ENCODE measurements at regions not wholly inside any gene's neighbourhood (a gene's known extent, or its start where the extent isn't known, plus 50 kb on each side); places are given as distances from the start of the nearest gene placed in this dataset.

DNA sequence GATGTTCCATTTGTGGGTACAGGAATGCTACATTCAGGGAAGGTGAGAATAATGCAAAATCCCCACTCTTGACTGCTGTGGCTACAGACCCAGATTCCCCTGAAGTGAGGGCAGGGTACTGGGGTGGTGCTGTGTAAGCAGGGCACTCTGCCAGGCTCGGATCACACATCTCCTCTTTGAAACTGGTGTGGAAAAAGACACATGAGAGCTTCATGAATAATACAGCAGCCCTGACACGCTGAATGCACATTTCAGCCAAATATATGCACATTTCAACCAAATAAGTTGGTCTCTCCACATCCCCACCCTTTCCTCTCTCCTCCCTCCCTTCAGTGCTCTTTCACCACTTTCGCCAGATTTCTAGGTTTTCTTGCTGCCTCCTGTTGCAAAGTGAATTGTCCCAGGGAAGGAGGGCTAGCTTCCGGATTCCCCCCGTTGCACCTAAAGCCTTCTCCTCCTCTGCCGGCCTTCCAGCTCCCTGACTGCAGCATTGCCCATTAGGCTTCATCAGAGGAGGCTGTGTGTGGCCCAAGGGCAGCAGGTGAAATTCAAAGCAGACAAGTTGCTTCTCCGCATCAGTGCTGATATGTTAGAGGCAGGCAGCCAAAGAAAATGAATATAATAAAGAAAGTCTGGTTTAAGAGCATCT is 118.2 kb upstream of the TMCC3 start:
- TF ChIP-seq YY1 (IDR thresholded peaks at IDR 0.05; ENCODE audit: insufficient read depth, insufficient replicate concordance, low read depth, low read length) (no peak), ZNF34 (CRISPR knock-in tag; IDR thresholded peaks at IDR 0.05; ENCODE audit: borderline replicate concordance) (no peak), ZNF549 (CRISPR knock-in tag; IDR thresholded peaks at IDR 0.05) (no peak), MYNN (CRISPR knock-in tag; IDR thresholded peaks at IDR 0.05; ENCODE audit: low read depth) (no peak), HCFC1 (IDR thresholded peaks at IDR 0.05; ENCODE audit: low read depth, low read length) (no peak), RCOR2 (CRISPR knock-in tag; IDR thresholded peaks at IDR 0.05) (no peak), ZNF83 (CRISPR knock-in tag; IDR thresholded peaks at IDR 0.05; ENCODE audit: borderline replicate concordance) (no peak), ZKSCAN1 (IDR thresholded peaks at IDR 0.05; ENCODE audit: low read length) (no peak), ZSCAN20 (CRISPR knock-in tag; IDR thresholded peaks at IDR 0.05; ENCODE audit: borderline replicate concordance) (no peak), YEATS2 (CRISPR knock-in tag; IDR thresholded peaks at IDR 0.05; ENCODE audit: borderline replicate concordance) (no peak)
- BruUV-seq (replicated peaks), result no TSS peak
- ChIA-PET POLR2A (no interaction called here), CTCF (ENCODE audit: low intra/inter-chr PET ratio, low total read pairs) (no interaction called here)
- no peak for ATAC-seq
- Histone ChIP-seq H3K27me3 (ENCODE audit: control insufficient read depth in 1 of 2, insufficient read depth in 2 of 2, low read length in 2 of 2) (peaks cover 0 to 10% of the 10 kb centered on the region in 2 experiments; a peak in 1 of 5 replicates), H3K79me2 (ENCODE audit: insufficient read depth, low read length) (no peaks in the 10 kb centered on the region), H3K4me2 (ENCODE audit: low read depth, low read length) (no peak overlapping the region), H2AFZ (ENCODE audit: low read length) (no peak overlapping the region), H3K4me1 (ENCODE audit: insufficient read depth, low read length) (no peaks in the 10 kb centered on the region), H3K9me3 (ENCODE audit: low read length) (no peaks in the 10 kb centered on the region), H3K36me3 (replicated peaks in 1 of 2; ENCODE audit: control insufficient read depth in 1 of 2, insufficient read depth in 2 of 2, low read length in 2 of 2) (no peaks in the 10 kb centered on the region), H3K9ac (ENCODE audit: insufficient read depth, low read depth, low read length) (no peak overlapping the region), H3K27ac (ENCODE audit: extremely low read length, insufficient read depth, low read length) (no peak overlapping the region), H4K20me1 (ENCODE audit: insufficient read depth, low read length) (no peaks in the 10 kb centered on the region), H3K4me3 (replicated peaks in 1 of 3; ENCODE audit: insufficient read depth in 1 of 3, low read depth in 2 of 3, low read length in 3 of 3) (no peak overlapping the region)
- in situ Hi-C loops (cut with HindIII; ENCODE audit: extremely low pct_ligation_motif_present, low pct_unique_long_range_greater_than_20kb) (loop anchor here (10.0 to 25.0 kb wide), 2 partner anchors 214 to 631 kb away; partner anchors contain the start of gene PLXNC1), intact Hi-C loops (cut with micrococcal nuclease; ENCODE audit: unreplicated experiment) (no loop called here)
- DNase-seq (ENCODE audit: low spot score), result no peak
- WGBS (ENCODE audit: low lambda C conversion rate), result 44% methylated on average over 6 of the region's 7 CpGs
- no peak for FAIRE-seq

DNA sequence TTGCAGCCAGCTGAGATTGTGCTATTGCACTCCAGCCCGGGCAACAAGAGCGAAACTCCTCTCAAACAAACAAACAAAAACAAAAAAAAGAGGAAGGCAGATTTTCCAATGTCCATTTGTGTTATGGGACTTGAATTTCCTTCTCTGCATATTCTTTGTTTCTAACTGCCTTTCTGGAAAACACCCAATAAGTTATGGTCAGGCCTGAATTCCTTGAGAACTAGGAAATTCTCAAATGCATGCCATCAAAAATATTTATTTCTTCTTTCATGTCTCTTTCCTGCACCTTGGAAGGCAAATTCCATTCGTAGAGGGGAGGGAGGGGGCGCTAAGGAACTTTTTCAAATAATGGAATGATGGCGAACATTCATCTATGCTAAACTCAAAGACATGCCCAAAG is 117.6 kb upstream of the TMCC3 start:
- intact Hi-C loops (cut with micrococcal nuclease; ENCODE audit: unreplicated experiment), result no loop called here
- FAIRE-seq (no peak), DNase-seq (ENCODE audit: low spot score) (no peak), ATAC-seq (no peak)
- Histone ChIP-seq H3K4me1 (ENCODE audit: insufficient read depth, low read length) (no peaks in the 10 kb centered on the region), H3K36me3 (replicated peaks in 1 of 2; ENCODE audit: control insufficient read depth in 1 of 2, insufficient read depth in 2 of 2, low read length in 2 of 2) (no peaks in the 10 kb centered on the region), H3K9ac (ENCODE audit: insufficient read depth, low read depth, low read length) (no peak overlapping the region), H3K27me3 (ENCODE audit: control insufficient read depth in 1 of 2, insufficient read depth in 2 of 2, low read length in 2 of 2) (peaks cover 0 to 10% of the 10 kb centered on the region in 2 experiments; a peak in 1 of 5 replicates), H3K4me3 (replicated peaks in 1 of 3; ENCODE audit: insufficient read depth in 1 of 3, low read depth in 2 of 3, low read length in 3 of 3) (no peak overlapping the region), H4K20me1 (ENCODE audit: insufficient read depth, low read length) (no peaks in the 10 kb centered on the region), H2AFZ (ENCODE audit: low read length) (no peak overlapping the region), H3K4me2 (ENCODE audit: low read depth, low read length) (no peak overlapping the region), H3K79me2 (ENCODE audit: insufficient read depth, low read length) (no peaks in the 10 kb centered on the region), H3K9me3 (ENCODE audit: low read length) (no peaks in the 10 kb centered on the region), H3K27ac (ENCODE audit: extremely low read length, insufficient read depth, low read length) (no peak overlapping the region)
- in situ Hi-C loops (cut with HindIII; ENCODE audit: extremely low pct_ligation_motif_present, low pct_unique_long_range_greater_than_20kb), result loop anchor here (10.0 to 25.0 kb wide), 2 partner anchors 213 to 631 kb away; partner anchors contain the start of gene PLXNC1
- POLR2A ChIA-PET, result no interaction called here
- no TSS peak for BruUV-seq (replicated peaks)
- WGBS (ENCODE audit: low lambda C conversion rate), result 27% methylated on average over 5 of the region's 5 CpGs
- CTCF ChIA-PET (ENCODE audit: low intra/inter-chr PET ratio, low total read pairs), result no interaction called here
- TF ChIP-seq, protein P1, sequence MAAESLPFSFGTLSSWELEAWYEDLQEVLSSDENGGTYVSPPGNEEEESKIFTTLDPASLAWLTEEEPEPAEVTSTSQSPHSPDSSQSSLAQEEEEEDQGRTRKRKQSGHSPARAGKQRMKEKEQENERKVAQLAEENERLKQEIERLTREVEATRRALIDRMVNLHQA (CRISPR knock-in tag; IDR thresholded peaks at IDR 0.05), result no peak
- no peak for TF ChIP-seq ZNF296 (CRISPR knock-in tag; conservative IDR thresholded peaks at IDR 0.05)
- no peak for TF ChIP-seq SALL1 (CRISPR knock-in tag; IDR thresholded peaks at IDR 0.05)
- TF ChIP-seq KLF11 (CRISPR knock-in tag; IDR thresholded peaks at IDR 0.05), result no peak
- TF ChIP-seq FOXJ3 (CRISPR knock-in tag; IDR thresholded peaks at IDR 0.05; ENCODE audit: borderline replicate concordance), result no peak
- TF ChIP-seq ZC3H4 (CRISPR knock-in tag; IDR thresholded peaks at IDR 0.05; ENCODE audit: borderline replicate concordance), result no peak
- no peak for TF ChIP-seq SIN3A (IDR thresholded peaks at IDR 0.05; ENCODE audit: borderline replicate concordance, low read depth, low read length)
- no peak for TF ChIP-seq HOXD1 (CRISPR knock-in tag; IDR thresholded peaks at IDR 0.05)
- TF ChIP-seq SRY (CRISPR knock-in tag; IDR thresholded peaks at IDR 0.05), result no peak
- no peak for TF ChIP-seq PRPF4 (IDR thresholded peaks at IDR 0.05; ENCODE audit: low read depth, low read length, poor library complexity, severe bottlenecking)
